Mesendoderm (in vitro differentiated cells): ENCODE measurements at regions not wholly inside any gene's neighbourhood (a gene's known extent, or its start where the extent isn't known, plus 50 kb on each side); places are given as distances from the start of the nearest gene placed in this dataset. TPM values are rescaled to one million over a fixed set of nuclear protein-coding genes. Genes with fewer than 3 reads are reported as not detected.

Source experiments
- DNase-seq: peaks from one replicate; pipeline ENCODE4 v3.0.0; 2013
- H2AK5ac ChIP-seq: 2 replicates; pipeline ENCODE4 v1.6.1; 2013; ENCODE audit warnings: low read length, inconsistent platforms
- H2BK120ac ChIP-seq: 2 replicates; pipeline ENCODE4 v1.6.1; 2013; ENCODE audit warnings: low read depth, mild to moderate bottlenecking, low read length, moderate library complexity, mixed read lengths
- H2BK15ac ChIP-seq: replicated peaks from 2 replicates; pipeline ENCODE4 v1.6.1; 2013; ENCODE audit warnings: low read depth, mild to moderate bottlenecking, moderate library complexity
- H2BK5ac ChIP-seq: 2 replicates; pipeline ENCODE4 v1.6.1; 2013; ENCODE audit warnings: low read length, inconsistent platforms
- H3K18ac ChIP-seq: 2 replicates; pipeline ENCODE4 v1.6.1; 2013; ENCODE audit warnings: mild to moderate bottlenecking, low read length, mixed read lengths
- H3K23ac ChIP-seq: one replicate; pipeline ENCODE4 v1.6.1; 2013; ENCODE audit warnings: low read length
- H3K27ac ChIP-seq: 2 replicates; pipeline ENCODE4 v1.5.1; 2013; ENCODE audit warnings: low read depth, mild to moderate bottlenecking, inconsistent platforms, low read length, moderate library complexity
- H3K27me3 ChIP-seq: 2 replicates; pipeline ENCODE4 v1.6.1; 2013; ENCODE audit warnings: low read length, control low read depth, mild to moderate bottlenecking, inconsistent platforms; ENCODE audit not compliant: insufficient read depth, poor library complexity
- H3K36me3 ChIP-seq: 2 replicates; pipeline ENCODE4 v1.6.1; 2013; ENCODE audit warnings: low read length, inconsistent platforms; ENCODE audit not compliant: control insufficient read depth, insufficient read depth
- H3K4ac ChIP-seq: one replicate; pipeline ENCODE4 v1.6.1; 2013; ENCODE audit warnings: low read depth, mild to moderate bottlenecking, low read length, moderate library complexity
- H3K4me1 ChIP-seq: 2 replicates; pipeline ENCODE4 v1.6.1; 2013; ENCODE audit warnings: low read depth, low read length, inconsistent platforms; ENCODE audit not compliant: control insufficient read depth
- H3K4me2 ChIP-seq: 2 replicates; pipeline ENCODE4 v1.6.1; 2013; ENCODE audit warnings: low read length
- H3K4me3 ChIP-seq: 2 replicates; pipeline ENCODE4 v1.5.1; 2013; ENCODE audit warnings: mild to moderate bottlenecking, low read length
- H3K56ac ChIP-seq: one replicate; pipeline ENCODE4 v1.6.1; 2013; ENCODE audit warnings: low read length
- H3K79me1 ChIP-seq: 2 replicates; pipeline ENCODE4 v1.6.1; 2013; ENCODE audit warnings: low read length, inconsistent platforms
- H3K79me2 ChIP-seq: 2 replicates; pipeline ENCODE4 v1.6.1; 2013; ENCODE audit warnings: mild to moderate bottlenecking, low read length; ENCODE audit not compliant: control insufficient read depth, insufficient read depth
- H3K9ac ChIP-seq: 2 replicates; pipeline ENCODE4 v1.6.1; 2013; ENCODE audit warnings: low read length, inconsistent platforms
- H4K5ac ChIP-seq: one replicate; pipeline ENCODE4 v1.6.1; 2013; ENCODE audit warnings: low read length
- H4K8ac ChIP-seq: one replicate; pipeline ENCODE4 v1.6.1; 2013; ENCODE audit warnings: low read depth, mild to moderate bottlenecking, control low read depth, low read length, moderate library complexity
- WGBS: extraction: QIAGEN DNeasy Blood & Tissue Kit; methylation state at CpG from one replicate; pipeline ENCODE4 v1.1.7; 2013; ENCODE audit warnings: low lambda C conversion rate, missing lambda C conversion rate; ENCODE audit not compliant: insufficient coverage; ENCODE audit errors: extremely low coverage; 5-methylcytosine and 5-hydroxymethylcytosine counted together
- small RNA-seq: library from polyadenylated mRNA; stranded (forward); fragments of <200 nt; extraction: miRNeasy Mini kit (QIAGEN cat#:217004); gene quantifications from one replicate; pipeline ENCODE3, GENCODE V24; 2013; ENCODE audit not compliant: insufficient read depth

GRCh38 chrX:96244955-96245354 is 439.7 kb upstream of the DIAPH2 start:
- H3K4me3 ChIP-seq: no peak overlapping the region
- no peak overlapping the region for H4K5ac ChIP-seq
- no peaks in the 10 kb centered on the region for H3K36me3 ChIP-seq
- no peaks in the 10 kb centered on the region for H3K79me2 ChIP-seq
- H3K56ac ChIP-seq: no peak overlapping the region
- H3K27ac ChIP-seq: no peak overlapping the region
- H3K4me2 ChIP-seq: no peak overlapping the region
- no peak overlapping the region for H2AK5ac ChIP-seq
- H3K4ac ChIP-seq: no peak overlapping the region
- H3K27me3 ChIP-seq: no peaks in the 10 kb centered on the region
- no peak overlapping the region for H2BK120ac ChIP-seq
- no peak overlapping the region for H3K9ac ChIP-seq
- no peak overlapping the region for H4K8ac ChIP-seq
- no CpG with 5 or more reads among the region's 3 CpGs for WGBS
- H2BK5ac ChIP-seq: no peak overlapping the region
- no peak for DNase-seq
- no peak overlapping the region for H3K18ac ChIP-seq
- no peaks in the 10 kb centered on the region for H3K79me1 ChIP-seq
- no peaks in the 10 kb centered on the region for H3K4me1 ChIP-seq
- H2BK15ac ChIP-seq: no peak overlapping the region
- no peak overlapping the region for H3K23ac ChIP-seq

DNA sequence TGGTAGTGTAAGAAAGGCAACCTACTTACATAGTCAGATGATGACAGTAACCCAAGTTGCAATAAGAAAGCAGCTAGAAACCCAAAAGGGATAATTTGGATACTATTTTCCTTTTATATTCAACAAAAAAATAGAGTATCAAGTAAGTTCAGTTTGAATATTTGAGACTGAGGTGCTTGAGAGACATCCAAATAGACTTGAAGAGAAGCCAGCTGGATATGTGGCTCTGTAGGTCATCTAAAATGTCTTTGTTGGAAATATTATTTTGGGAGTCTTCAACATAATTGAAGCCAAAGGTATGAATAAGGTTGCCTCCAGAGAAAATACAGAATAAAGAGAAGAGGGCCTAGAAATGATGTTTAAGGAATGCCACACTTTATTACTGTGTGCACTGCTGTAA is 438.2 kb upstream of the DIAPH2 start:
- no peak for DNase-seq
- Histone ChIP-seq H3K18ac (no peak overlapping the region), H3K27ac (no peak overlapping the region), H3K36me3 (no peaks in the 10 kb centered on the region), H3K4me3 (no peak overlapping the region), H3K79me1 (no peaks in the 10 kb centered on the region), H4K8ac (no peak overlapping the region), H3K27me3 (no peaks in the 10 kb centered on the region), H3K56ac (no peak overlapping the region), H2AK5ac (no peak overlapping the region), H2BK5ac (no peak overlapping the region), H3K4ac (no peak overlapping the region), H3K79me2 (no peaks in the 10 kb centered on the region), H3K23ac (no peak overlapping the region), H3K4me2 (no peak overlapping the region), H3K4me1 (no peaks in the 10 kb centered on the region), H3K9ac (no peak overlapping the region), H4K5ac (no peak overlapping the region), H2BK120ac (no peak overlapping the region), H2BK15ac (no peak overlapping the region)

Small RNAs in the stretch of these regions (small RNA-seq; reads per million reads assigned to genes)
- gene AL022161.1 (not detected), gene RN7SL379P (not detected), gene RNA5SP510 (not detected), gene RPS29P28 (not detected)
